ENCODE measurements at regions not wholly inside any gene's neighbourhood (a gene's known extent, or its start where the extent isn't known, plus 50 kb on each side); places are given as distances from the start of the nearest gene placed in this dataset.
A peak's percentile ranks its signal among the peaks of the same experiment; 100 is the strongest.
"Not testable (repeated sequence)": the region's sequence is repeated elsewhere in the genome, so short reads cannot be mapped to it uniquely, and the experiment has no call there.

DNA sequence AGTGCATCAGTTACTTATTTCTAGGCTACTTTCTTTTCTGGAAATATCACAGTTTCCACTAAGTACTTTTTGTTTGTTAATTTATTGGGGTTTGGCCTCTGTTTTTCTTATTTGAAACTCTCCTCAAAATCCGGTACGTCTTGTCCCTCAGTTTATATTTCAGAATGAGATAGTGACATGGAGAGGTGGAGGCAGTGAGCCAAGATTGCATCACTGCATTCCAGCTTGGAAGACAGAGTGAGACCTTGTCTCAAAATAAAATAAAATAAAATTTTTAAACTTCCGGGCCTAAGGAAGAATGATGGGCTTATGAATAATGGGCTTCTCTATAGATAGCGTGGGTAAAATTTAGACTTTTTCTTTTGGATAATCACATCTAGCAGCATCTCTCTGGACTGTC, 567.8 kb downstream of the TRIML1 start:
- DNase-seq (ENCODE audit: low spot score in 2 of 2): no peak
- no peak for FAIRE-seq

DNA sequence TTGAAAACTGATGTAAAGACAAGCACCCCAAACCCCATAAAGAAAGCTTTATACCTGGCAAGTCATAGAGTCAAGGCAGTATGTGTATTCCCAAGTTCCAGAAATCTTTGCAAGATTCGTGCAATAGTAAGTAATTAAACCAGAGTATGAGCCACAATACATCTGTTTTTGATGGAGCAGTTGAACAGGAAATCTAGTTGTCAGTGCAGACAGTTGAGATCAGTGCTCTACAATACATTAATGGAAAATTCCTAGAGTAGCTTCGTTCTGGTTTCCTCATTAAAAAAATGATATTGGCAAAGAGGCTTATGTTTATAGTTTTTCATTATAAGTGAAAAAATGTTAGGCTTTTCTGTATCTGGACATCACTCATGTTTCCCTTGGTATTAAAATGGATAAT, 575.3 kb downstream of the TRIML1 start:
- DNase-seq (ENCODE audit: low spot score in 2 of 2) (no peak), FAIRE-seq (no peak)

DNA sequence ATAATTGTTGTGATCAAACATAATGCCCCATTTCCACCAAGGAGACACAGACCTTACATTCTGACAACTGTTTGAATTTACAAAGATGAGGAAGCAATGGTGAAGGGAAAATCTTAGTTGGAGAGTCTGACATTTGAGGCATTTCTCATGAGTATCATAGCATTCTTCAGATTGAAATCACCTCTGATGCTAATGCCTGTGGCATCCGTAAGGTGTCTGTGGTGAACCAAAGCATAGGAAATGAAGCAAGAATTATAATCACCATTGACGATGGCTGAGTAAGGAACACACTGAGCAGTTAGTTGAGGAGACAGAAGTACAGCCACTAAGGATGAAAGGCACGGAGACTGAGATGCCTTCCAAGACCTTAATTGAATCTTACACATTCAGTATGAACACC, 575.7 kb downstream of the TRIML1 start:
- no peak for FAIRE-seq
- no peak for DNase-seq (ENCODE audit: low spot score in 2 of 2)

DNA sequence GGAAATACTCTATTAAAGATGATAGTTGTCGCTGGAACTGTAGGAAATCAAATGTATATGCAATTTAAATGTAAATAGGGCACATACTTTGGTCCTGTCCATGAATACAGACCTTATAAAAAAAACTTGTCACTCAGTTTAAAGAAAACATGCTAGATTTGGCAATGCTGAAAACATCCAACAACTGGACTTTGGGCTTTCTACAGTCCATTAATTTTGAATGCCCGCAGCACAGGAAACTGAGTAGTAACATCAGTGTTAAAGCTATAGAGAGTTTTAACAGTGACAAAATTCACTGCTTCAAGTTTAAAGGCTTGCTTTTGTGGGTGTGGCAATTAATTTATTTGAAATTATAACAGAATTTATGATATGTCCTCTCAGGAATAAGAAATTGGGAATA, 578.4 kb downstream of the TRIML1 start:
- no peak for DNase-seq (ENCODE audit: low spot score in 2 of 2)
- no peak for FAIRE-seq

DNA sequence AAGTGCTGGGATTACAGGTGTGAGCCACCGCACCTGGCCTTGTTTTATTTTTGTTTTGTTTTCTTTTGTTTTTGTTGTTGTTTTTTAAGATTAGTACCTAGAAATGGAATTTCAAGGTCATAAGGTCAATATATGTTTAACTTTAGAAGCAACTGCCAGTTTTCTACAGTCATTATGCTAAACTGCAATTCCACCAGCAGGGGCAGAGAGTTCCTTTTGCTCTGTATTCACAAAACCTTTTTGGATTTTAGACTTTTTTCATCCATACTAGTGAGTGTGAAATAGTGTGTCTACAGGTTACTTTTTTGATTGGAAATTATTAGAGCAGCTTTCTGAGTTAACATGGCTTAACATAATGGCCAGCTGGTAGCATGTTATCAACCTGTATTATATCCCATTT, 580.6 kb downstream of the TRIML1 start:
- no peak for DNase-seq (ENCODE audit: low spot score in 2 of 2)
- no peak for FAIRE-seq

DNA sequence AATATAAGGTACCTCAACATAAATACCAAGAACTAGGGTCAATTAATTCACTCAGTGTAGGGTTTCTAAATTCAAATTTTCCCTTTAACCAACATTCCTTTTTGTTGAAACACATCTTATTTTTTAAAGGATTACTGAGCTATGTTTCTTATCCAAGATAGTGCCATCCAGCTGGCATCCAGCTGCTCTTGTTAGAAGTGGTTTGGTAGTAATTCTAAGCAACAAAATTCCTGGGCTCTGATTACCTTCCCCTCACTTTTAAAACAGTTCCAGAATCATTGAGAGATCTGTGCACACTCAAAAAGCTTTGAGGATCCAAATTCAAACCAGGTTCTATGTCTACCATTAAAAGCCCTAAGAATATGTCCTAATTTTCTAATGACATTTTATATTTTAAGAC, 583.7 kb downstream of the TRIML1 start:
- FAIRE-seq: no peak
- no peak for DNase-seq (ENCODE audit: low spot score in 2 of 2)

DNA sequence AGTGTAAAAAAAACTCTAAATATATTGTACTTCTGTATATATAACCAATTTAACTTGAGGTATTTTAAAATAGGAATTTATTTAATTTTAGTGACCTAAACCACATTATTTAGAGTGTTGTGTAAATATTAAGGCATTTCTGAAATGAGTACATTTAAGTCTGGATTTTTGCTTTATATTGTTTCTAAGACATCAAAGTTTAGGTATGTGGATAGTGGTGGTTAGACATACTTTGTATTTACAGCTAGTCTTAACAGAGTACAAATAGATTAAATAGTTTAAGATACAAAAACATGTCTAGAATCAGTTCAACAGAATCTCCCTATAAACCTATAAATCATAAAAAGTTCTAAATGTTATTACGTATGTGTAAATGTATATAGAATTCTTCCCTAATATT, 588.5 kb downstream of the TRIML1 start:
- FAIRE-seq (peak; percentile 64), DNase-seq (ENCODE audit: low spot score in 2 of 2) (no peak)

DNA sequence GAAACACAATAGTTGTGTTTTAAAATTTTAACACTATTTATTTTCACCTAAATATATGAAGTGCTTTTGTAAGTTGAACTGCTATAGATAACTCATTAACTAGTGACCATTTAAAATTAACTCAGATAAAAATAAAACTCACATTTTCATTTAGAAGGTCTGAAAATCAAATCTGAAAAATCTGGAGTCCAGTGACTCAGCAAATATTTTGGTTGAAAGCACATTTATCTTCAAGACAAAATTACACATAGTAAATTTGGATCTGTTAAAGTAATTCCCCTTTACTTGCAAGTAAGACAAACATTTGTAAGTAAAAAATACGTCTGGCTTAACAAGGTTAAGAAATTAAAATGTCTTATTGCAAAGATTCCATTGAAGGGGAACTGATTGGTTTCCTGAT, 589.1 kb downstream of the TRIML1 start:
- FAIRE-seq (no peak), DNase-seq (ENCODE audit: low spot score in 2 of 2) (no peak)

DNA sequence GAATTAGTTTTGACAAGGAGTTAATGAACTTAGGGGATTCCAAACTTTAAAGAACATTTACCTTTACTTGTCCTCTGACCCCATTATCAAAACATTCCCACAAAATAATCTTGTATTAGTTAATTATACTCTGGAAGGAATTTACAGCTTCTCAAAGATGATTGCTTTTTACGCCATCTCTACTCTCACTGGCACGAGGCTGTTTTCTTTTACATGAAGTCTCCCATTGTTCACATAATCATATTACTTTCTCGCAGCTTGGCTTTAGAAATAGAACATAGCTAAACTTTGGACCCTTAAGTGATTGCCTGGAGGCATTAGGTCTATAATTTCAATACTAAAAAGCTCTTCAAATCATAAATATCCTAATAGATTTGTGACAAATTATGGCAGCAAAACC, 592.9 kb downstream of the TRIML1 start:
- DNase-seq (ENCODE audit: low spot score in 2 of 2): no peak
- FAIRE-seq: no peak

DNA sequence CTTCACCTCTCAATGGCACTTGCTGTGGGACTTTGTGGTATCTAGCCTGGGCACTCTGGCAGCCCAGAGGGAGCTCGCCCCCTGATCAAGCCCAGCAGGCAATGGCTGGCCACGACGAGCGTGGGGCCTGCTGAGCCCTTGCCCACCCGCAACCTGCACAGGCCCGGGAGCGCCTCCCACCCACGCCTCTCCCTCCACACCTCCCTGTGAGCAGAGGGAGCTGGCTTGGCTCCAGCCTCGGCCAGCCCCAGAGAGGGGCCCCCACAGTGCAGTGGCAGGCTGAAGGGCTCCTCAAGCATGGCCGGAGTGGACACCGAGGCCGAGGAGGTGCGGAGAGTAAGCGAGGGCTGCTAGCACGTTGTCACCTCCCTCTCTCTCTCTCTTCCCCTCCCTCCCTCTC, 595.8 kb downstream of the TRIML1 start:
- FAIRE-seq: no peak
- no peak for DNase-seq (ENCODE audit: low spot score in 2 of 2)

DNA sequence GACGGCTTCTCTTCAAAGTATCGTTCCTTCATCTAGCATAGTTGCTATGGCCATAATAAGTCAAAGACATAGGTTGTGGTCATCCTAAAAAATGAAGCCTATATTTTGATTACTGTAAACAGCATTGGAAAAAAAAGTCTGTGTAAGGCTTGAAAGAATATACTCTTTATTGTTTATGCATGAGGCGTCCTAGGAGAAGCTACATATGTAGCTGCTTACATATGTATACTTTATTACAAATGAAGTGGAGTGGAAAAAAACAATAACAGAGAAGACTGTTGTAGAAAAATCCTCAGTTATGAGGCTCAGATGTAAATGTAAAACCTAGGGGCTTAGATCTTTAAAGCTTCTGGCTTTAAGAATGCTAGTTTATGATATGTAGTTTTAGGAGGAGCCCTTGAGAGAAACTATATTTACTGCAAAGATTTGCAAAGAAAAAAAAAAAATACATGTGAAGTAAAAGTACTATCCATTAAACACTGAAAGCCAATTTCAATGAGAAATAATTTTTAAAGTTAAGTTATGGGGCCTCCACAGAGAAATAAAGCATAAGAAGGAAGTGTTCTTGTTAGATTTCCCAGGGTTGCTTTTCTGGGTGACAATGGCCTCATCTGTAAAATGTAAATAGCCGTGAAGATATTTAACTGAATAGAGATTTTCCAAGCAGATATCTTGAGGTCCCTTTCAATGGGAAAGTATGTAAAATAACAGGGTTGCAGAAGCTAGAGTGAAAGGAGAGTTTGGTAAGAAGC, 598.2 kb downstream of the TRIML1 start:
- DNase-seq (ENCODE audit: low spot score in 2 of 2): no peak
- no peak for FAIRE-seq

DNA sequence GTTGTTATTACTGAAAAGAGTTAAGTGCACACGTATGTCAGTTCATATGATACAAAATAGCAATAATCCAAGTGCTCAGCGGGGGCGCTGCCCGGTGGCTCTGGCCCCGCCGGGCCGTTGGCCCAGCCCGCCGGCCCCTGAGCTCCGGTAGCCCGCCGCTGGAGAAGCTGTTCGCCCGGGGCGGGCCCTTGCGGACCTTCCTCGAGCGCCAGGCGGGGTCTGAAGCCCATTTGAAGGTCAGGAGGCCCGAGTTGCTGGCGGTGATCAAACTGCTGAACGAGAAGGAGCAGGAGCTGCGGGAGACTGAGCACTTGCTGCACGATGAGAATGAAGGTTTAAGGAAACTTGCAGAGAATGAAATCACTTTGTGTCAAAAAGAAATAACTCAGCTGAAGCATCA, 599.0 kb downstream of the TRIML1 start:
- DNase-seq (ENCODE audit: low spot score in 2 of 2); FAIRE-seq: not testable (repeated sequence)

DNA sequence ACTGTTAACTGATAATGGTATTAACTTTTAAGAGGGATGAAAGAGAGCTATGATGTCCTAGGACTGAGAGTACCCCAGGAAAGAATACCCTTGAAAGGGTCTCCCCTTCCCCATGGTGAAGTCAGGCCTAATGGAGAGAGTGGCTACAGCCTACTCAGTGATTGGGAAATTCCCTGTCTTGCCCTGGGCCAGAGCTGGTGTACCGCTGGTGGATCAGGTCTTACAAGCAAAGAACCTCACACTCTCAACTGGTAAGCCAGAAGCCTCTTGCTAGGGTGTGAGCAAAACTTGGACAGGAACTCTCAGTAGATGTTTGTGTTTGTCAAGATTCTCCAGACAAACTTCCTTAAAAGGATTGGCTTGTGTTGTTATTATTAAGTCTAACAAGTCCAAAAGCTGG, 600.9 kb downstream of the TRIML1 start:
- DNase-seq (ENCODE audit: low spot score in 2 of 2); FAIRE-seq: not testable (repeated sequence)

DNA sequence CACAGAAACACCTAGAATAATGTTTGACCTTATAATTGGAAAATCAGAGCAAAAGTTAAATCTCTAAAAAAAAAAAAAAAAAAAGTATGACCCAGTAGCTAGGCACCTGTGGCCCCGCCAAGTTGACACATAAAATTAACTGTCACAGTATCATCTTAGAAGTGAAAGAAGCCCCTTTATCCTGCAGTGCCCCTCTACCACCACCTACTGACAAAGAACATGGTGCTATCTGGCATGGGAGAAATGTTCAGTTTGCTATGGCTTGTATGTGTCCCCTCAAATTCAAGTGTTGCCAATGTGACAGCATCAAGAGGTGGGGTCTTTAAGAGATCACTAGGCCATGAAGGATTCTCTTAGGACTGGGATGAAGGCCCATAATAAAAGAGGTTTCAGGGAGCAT, 601.5 kb downstream of the TRIML1 start:
- DNase-seq (ENCODE audit: low spot score in 2 of 2): not testable (repeated sequence)
- FAIRE-seq: peak; percentile 58

DNA sequence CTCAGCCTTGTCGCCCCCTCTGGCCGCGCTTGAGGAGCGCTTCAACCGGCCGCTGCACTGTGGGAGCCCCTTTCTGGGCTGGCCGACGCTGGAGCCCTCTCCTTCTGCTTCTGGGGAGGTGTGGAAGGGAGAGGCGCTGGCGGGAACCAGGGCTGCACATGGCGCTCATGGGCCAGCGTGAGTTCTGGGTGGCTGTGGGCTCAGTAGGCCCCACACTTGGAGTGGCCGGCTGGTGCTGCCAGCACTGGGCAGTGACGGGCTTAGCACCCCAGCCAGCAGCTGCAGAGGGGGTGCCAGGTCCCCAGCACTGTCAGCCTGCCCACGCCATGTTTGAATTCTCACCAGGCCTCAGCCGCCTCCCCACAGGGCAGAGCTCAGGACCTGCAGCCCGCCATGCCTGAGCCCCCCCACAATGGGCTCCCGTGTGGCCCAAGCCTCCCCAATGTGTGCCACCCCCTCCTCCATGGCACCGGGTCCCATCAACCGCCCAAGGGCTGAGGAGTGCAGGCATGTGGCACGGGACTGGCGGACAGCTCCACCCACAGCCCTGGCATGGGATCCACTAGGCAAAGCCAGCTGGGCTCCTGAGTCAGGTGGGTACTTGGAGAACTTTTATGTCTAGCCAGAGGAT, 615.2 kb downstream of the TRIML1 start:
- FAIRE-seq (no peak), DNase-seq (ENCODE audit: low spot score in 2 of 2) (no peak)

DNA sequence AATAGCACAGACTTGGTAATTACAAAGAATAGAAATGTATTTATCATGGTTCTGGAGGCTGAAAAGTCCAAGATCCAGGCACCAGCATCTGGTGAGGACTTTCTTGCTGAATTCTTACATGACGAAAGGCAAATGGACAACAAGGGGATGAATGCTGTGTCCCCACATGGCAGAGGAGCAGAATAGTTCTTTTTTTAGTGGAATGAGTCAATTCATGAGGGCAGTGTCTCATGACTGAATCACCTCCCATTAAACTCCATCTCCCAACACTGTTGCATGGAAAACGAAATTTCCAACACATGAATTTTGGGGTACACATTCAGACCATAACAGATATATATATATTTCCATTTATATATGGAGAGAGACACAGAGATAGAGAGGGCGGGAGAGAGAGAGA, 628.3 kb downstream of the TRIML1 start:
- no peak for FAIRE-seq
- DNase-seq (ENCODE audit: low spot score in 2 of 2): no peak

DNA sequence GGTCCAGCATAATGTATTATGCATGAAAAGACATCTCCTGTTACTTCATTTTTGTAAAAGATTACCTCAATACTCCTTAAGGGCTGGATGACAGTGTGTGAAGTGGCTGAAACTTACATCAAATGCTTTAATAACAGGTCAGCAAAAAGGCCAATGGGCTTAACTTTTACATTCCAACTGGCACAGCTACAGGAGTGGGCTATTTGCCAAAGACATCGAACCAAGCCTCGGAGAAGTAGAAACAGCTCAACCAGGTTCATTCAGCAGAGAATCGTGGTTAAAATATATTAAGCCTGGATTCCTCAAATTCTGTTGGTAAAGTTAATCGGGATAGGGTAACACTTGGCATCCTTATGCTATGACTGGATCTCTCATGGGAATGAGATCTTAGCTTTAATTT, 639.7 kb downstream of the TRIML1 start:
- DNase-seq (ENCODE audit: low spot score in 2 of 2): no peak
- FAIRE-seq: no peak

DNA sequence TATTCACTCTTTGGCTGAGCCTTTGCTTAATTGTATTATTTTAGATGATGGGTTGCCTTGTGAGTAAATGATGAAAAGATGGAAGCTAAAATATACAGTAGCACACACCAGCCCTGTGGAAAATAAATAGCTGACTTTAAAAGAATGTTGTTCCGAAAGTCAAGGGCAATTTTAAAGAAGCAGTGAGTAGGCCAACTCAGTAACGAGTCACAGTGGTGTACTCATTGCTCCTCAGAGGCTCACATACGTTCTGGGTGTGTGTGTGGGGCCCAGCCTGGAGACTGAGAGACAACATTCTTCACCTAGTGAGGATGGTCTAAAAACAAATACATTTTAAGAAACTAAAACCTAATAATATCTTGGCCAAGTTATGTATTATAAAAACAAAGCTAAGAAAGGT, 640.3 kb downstream of the TRIML1 start:
- no peak for FAIRE-seq

DNA sequence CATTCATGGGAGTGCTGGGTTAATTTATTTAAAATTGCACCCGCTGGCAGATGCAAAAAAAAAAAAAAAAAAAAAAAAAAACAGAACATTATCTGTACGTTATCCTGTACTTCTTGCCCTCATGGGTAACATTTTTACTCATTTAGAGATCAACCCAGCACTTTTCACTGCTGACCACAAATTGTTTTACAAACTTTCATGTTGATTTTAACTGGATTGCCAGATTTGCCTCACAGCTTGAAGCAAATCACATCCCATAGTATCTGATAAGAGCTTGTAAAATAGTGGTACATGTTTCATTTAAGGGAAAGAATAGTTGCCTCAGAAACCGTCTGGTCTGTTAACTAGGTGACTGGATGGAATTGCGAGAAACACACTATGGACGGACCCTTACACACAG, 640.8 kb downstream of the TRIML1 start:
- FAIRE-seq (no peak), DNase-seq (ENCODE audit: low spot score in 2 of 2) (no peak)

More for the DNA sequence above, 640.3 kb downstream of the TRIML1 start:
- DNase-seq (ENCODE audit: low spot score in 2 of 2): no peak

DNA sequence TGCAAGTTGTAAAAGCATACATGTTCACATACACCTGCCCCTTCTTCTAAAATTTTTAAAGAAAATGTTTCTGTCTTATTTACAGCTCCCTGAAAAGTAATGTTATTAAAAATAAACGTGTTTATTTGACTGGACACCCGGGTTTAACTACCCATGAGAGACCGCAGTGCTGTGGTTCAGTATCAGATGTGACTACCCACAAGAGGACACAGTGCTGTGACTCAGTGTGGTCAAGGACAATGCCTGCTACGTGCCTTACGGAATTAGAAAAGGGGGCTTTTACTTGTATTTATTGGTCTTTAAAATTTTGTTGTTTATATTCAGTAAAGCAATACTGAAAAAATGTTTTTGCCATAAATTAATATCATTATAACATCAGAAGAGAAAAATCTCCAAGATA, 641.4 kb downstream of the TRIML1 start:
- DNase-seq (ENCODE audit: low spot score in 2 of 2): no peak
- no peak for FAIRE-seq

DNA sequence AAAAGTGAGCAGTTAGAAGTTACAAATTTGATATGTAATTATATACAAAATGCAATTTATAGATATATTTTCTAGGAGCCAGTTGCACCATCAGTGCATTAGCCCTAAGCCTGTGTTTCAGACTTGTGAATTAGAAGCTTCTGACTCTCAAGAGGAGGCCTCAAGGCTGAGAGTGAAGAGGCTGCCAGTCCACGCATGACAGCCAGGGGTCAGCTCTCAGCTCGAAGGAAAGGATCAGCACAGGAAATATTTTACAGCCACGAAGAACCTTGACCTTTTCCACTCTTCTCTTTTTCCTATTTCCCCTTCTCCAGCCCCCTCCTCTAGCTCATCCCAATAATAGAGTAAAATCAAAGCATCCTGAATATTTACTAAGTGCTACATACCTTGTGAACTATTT, 642.4 kb downstream of the TRIML1 start:
- no peak for DNase-seq (ENCODE audit: low spot score in 2 of 2)
- FAIRE-seq: no peak

DNA sequence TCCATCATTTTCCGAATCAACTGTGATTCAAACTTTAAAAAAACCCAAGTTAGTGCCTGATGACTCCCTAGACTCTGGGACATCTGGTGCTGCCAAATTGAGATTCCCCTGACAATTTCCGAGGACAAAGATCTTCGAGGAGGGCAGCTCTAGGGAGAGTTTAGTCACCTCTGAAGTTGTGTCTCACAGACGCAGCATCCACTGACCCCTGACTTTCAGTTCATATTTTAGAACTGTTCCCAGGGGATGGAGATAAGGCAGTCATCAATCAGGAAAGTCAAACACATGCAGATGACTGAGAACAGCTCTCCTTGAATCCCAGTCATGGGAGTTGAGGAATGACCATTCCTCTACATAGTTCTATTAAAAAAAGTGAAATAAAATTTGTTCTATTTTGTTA, 643.9 kb downstream of the TRIML1 start:
- DNase-seq (ENCODE audit: low spot score in 2 of 2): no peak
- no peak for FAIRE-seq

Data from frontal cortex (tissue), 3 donors.